ENCODE measurements at regions not wholly inside any gene's neighbourhood (a gene's known extent, or its start where the extent isn't known, plus 50 kb on each side); places are given as distances from the start of the nearest gene placed in this dataset.

DNA sequence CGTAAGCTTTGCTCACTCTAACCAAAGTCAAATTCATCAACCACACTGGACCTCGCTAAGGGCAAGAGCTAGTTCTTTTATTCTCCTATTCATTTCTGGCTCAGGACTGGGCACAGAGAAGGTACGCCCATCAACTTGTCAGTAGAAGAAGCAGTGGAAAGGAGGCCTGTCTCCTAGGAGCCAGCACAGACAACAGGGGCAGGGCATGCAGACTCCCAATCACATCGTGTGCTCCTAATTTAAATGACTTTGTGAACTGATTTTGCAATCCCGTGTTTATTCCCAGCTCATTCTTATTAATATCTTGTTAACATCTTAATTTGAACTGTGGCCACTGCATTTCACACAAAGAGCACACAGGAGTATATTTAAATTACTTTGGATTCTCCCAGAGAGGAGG, 161.1 kb upstream of the BCL6 start:
- DNase-seq = no peak

DNA sequence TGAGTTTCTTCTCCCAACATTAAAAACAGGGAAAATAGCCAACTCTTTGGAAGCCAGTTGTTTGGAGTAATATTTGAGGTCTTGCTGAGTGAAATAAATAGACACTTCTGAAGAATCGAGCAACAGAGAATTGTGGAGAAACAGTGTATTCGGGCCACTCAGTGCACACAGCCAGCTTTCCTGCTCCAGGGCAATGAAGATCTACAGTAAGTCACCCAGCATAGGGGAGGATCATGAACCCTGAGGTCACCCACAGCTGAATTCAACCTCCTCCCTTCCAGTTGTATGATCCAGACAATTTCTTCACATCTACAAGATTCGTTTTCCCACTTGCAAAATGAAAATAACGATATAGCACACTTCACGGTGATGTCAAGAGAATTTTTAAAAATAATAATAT, 161.7 kb upstream of the BCL6 start:
- DNase-seq = no peak

DNA sequence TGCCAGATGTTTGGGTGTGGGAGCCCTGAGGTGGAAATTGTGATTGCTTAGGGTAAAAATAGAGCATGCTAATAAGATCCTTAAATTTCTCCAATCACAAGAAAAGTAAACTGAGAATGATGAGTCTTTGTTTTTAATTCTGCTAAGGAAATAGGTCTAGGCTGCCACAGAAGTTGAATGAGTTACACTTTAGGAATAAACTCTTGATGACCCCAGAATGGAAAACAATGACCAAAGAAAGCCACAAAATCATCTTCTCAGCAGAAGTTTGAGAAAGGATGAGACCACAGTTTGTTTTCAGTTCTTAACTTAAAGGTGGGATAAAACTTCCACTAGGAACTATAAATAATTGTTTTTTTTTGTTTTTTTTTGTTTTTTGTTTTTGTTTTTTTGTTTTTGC, 164.6 kb upstream of the BCL6 start:
- DNase-seq = no peak

DNA sequence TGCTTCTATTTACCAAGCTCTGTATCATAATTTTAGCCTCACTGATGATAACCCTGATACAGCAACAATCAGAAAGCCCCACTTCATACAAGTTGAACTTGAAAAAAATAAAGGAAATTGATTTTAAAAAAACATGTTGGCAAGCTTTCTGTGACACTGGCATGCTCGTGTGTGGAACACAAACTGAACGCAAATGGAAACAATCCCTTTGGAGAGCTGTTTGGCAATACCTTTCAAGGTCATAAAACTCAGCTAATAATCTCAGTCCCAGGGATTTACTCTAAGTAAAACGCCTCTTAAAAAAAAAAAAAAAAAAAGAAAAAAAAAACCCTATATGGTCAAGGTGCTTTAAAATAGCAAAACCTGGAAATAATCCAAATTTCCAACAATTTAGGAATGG, 166.7 kb upstream of the BCL6 start:
- no peak for DNase-seq

DNA sequence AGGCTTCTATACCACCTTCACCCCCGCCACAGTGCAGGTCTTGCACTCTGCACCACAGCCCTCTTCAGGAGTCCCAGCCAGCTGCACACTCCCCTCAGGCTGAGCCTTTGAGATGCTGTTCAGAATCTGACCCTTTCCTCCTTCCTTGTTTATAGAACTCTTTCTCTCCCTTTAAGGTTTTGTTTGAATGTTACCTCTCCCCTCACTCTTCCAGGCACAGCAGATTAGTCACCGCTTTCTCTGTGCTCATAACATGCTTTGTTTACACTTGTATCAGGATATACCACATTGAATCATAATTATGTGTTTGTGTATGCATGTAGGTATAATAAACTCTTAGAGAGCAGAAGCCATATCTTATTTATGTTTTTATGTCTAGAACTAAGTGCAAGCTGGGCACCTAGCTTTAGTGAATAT, 168.4 kb upstream of the BCL6 start:
- DNase-seq = no peak

DNA sequence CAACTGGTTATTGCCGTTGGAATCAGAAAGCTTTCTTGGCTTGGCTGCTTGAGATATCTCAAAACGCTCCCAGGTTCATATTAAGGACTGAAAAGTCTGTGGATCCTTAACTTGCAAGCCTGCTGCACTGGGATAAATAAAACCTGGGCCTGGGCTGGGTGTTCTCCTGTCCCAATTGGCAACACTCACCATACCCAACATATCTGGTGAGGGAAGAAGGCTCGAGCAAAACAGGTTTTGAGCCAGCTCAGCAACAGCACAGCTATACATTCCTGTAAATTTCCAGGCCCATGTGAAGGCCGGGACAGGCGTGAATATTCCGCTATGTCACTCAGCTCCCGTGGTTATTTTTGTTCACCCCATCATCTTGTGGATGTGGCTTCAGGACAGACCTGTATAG, 169.0 kb upstream of the BCL6 start:
- no peak for DNase-seq

DNA sequence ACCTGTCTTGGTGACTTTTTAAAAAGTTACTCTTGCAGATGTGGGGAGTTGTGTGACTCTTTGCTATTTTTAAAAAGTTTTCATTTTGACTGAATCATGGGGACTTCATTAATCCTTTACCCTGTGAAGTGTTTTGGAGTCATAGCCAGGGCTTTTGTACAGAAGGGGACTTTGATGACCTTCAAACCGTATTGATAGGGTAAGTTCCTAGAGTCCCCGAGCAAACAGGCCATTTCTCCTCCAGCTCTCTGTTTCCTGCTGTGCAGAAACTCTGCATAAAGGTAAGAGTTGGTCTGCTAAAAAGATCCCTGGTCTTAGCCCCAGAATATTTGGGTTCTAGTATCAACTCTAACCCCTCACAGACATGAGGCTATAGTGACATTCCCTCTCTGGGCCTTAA, 170.8 kb upstream of the BCL6 start:
- DNase-seq = no peak

DNA sequence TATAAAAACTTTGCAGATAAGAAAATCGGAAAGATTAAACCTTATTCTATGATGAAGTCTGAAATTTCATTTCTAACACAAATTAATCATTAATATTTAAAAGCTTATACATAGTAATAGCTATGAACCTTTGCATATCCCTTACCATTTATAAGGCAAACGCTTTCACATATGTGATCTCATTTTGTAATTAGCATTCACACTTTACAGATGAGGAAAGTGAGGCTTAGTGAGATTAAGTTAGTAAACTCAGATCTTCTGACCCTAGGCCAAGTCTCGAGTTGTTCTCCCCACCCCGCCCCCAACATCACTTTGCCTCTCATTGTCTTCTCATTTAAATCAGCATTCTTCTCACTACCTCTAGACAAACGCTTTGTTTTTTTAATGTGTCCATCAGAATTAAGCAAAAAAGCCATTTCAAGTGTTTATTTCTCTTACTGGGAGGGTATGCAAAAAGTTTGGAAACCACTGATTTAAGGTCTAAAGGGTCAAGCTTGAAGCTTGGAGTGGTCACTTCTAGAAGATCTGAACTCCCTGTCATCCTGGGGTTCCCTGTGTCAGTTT, 172.9 kb upstream of the BCL6 start:
- DNase-seq = no peak

DNA sequence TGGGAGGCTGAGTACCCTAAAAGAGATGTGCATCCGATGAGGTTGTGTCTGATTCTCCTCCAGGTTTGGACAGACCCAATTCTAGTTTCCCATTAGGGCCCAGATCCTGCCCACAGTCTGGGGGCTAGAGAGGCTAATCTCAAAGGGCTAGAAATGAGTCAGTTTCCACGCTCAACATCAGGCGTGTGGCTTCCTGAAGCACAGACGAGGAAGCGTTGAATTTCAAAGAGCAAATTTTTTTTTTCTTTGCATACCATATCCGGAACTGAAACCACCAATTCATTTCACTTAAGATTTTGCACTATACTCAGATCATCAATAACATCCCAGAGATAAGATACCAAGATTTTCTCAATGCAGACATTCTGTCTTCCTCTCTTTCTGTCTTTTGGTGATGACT, 173.8 kb upstream of the BCL6 start:
- no peak for DNase-seq

DNA sequence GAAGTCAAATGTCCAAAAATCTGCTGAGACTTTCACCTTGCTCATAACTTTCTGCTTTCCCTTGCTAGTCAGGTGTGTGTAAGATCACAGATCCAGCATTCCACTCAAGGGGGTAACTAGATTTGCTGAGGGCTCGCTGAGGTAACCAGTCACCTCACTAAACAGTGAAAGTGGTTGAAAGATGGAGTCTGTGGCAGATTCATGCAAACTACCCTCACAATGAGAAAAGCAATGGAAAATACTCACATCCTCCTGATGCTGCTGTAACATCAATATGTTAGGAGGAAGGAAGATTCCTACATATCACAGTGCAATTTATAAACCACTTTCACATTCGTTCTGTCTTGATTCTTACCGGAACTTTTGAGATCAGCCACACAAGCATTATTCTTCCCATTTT, 174.3 kb upstream of the BCL6 start:
- DNase-seq = no peak

DNA sequence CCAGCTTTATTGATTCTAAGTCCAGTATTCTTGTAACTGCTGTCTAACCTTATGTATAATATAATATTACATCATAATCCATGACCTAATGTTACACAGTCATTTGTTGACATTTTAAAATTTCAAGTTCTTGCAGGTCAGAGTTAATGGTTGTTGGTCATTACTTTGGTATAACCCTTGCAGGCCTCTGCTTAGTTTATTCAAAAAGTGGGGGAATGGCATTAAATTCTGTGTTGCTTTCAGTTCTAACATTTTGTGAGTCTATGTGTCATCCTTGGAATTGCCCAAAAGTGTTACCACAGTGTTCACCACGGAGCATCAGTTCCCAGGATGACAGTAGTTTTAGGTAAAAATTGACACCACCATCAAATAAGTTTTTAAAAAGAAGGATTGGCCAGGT, 174.8 kb upstream of the BCL6 start:
- no peak for DNase-seq

DNA sequence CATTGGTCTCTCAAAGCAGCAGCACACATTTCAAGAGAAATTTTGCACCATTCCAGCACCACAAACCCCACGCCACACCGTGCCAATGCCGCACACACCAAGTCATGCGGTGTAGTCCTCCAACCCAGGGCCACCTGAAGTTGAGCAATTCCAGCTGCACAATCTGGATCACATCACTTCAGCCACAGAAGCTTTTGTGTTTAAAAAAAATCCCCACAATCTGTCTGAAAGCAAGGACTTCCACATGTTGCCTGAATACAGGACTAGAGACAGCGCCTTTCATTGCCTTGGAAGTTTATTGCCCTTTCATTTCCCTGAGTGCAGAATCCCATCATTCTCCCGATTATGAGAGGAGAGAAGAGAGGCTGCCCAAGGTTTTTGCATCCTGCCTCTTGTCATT, 175.6 kb upstream of the BCL6 start:
- no peak for DNase-seq

DNA sequence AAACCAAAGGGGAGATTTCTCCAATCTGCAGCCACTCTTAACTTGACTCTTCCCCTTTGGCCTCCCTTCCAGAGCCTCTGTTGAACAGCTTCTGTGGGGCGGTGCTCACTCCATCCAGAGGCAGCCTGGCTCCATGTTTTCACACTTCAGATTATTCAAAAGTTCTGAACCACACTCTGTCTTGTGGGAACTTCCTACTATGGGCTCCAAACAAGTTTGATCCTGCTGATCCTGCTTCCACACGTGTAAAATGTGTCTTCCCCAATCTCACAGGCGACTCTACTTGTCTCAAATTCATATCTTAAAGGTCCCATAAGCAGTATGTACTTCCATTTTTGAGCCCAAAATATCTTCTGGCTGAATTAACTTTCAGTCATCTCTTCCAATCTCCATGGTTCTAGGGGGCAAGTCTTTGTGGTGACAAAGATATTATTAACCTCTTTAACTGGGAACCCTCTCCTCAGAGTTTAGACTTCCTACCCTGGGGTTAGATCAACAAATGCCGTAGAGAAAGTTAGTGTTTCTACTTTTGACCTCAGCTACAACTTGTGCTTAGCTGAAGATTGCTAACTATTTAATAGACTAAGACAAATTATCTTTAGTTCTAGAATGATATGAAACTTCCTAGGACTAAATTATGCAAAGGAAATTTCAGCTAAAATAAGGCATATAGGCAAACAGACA, 176.3 kb upstream of the BCL6 start:
- no peak for DNase-seq

DNA sequence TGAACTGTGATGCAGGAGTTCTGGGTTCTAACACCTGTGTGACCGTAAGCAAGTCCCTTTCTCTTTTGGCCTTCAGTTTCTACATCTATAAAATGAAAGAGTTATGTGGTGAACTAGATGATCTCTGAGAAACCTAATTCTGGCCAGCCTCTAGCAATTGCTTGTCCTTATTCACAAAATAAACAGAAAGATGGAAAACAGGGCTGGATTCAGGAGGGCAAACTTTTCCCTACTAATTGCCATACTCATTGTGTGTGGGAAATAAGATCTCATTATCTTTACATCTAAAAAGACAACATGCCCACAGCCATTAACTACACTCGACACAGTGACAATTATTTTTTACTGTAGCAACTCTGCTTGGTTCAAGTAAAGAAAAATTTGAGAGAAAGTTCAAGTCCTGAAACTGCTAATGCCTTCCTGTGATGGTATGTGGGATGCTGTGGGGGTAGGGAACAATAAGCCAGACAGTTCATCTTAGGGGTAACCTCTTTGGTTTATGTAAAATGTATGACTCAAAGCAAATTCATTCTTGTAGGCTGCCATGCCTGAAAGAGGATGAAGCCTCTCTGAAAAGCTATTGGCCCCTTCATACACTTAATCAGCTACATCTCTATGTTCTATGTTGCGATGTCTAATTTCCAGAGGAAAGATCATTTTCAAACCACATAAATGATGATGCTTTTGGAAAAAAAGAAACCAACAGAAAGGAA, 177.6 kb upstream of the BCL6 start:
- no peak for DNase-seq

DNA sequence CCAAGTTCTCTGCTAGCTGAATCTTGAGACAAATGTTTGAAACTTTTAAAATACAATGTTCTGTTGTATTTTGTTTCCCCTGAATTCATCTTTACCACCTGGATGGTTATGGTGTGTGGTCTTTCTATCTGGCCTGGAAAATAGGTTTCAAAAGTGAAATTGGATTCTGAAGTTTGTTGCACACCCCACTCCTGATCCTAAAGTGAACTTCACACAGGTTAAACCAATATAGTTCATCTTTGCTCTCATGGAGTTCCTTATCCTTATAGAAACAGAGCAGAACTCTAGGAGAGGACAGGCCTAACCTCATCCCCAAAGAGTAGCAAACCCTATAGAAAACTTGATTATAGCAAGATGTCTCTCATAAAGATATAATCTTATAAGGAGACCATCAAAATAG, 179.4 kb upstream of the BCL6 start:
- DNase-seq = no peak

DNA sequence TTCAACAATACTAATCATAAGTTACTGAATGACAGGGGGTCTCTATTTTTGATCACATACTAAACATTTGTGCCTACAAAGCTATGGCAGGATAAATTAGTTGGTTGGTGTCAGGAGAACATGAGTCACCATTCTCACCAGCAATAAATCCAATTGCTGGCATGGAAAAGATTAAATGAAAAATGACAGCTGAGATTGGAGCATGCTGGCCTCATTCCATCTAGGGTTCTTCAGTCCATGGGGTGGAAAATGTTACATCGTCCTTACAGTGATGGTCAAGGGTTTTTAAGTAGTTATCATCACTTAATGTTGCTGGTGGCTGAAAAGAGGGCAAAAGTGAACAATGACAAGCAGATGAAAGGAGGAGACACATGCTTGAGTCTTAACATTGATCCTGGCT, 180.1 kb upstream of the BCL6 start:
- DNase-seq = no peak

DNA sequence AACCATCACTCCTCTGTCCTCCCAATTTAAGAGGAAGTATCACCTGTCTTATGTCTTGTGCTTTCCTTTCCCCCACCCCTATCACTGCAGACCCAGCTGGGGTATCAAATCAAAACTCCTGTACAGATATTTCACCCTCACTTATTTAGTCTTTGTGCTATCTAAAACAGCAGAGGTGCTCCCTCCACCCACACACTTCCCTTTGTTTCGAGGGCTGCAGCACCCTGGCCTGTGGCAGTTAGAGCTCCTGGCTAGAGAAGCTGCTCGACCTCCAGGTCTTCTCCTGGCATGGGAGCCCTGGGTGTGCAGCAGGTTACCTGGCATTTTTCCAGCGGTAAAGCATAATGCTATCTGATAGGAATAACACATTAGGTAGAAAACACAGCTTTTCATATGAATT, 181.4 kb upstream of the BCL6 start:
- DNase-seq = no peak

DNA sequence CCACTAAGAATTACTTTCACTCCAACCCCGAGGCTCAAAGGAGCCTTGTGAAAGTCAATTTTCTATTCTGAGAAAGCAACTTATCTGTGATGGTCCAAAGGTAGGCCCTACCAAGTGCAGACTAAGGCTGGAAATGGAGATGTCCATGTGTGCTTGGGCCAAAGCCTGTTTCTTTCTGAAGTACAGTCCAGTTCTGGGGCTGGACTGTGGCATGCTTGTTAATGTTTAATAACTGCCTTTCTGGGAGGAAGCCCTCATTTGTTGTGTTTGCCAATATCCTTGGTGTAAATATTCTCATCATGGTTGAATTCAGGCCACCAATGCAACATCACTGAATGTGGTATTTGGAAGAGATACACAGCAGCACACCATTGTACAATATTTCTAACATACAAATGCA, 182.3 kb upstream of the BCL6 start:
- no peak for DNase-seq

DNA sequence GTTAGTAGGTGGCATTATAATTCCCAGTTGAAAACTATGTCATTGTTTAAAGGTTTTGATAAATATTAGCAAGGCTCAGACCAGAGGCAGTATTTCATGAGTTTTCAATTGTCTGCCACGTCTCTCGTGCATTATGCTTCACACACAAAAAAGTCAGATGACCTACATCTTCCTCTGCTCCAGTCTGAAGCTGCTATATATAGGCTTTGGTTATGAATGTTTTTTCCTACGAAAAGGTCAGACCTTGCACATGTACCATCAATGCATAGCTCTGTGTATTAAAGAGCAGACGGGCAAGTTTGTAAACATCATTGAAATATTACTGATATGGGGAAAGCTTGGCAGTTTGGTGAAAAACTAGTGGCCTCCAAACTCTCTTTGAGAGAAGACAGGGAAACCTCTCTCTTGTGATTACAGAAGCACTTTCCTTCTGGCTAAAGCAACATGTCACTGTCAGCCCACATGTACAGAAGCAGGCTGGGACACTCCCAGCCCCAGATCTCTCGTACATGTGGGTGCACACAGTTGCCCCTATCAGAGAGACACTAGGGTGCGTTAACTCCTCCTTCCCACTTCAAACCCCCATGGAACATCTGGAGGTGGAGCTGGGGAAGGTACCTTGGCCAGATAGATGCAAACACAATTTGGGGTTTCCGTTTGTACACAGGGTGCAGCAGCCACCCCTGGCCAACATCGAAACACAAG, 184.0 kb upstream of the BCL6 start:
- no peak for DNase-seq

DNA sequence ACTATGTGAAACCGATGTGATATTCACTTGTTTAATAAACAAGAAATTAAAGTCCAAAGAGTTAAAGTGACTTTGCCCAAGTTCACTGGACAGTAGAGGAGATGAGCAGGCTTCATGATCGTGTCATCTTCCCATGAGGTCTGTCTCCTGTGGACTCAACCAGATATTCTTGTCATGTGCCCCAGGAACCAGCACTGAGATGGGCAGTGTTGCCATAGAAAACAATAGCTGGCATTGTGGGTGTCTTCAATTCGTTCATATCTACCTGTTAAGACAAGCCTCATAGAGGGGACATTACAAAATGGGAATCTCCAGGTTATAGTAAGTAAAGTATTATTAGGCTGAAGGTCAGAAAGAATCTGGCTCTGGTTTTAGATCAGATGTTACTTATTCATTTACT, 184.8 kb upstream of the BCL6 start:
- DNase-seq = no peak

DNA sequence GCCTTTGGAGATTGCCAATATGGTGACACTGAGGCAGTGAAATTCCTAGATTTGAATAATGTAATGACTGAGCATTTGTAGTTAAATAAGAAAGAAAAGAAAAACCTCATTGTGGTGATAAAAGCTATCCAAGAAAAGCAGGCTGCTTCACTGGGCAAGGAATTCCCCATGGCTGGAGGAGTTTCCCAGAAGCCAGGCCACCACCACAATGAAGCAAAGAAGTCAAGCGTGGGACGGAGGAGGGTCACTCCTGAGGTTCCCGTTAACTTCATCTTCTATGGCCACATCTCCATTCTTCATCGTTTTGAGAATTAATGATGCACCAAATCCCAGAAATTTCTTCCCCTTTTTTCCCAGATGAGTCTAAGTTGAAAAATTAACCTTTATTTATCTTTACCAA, 185.8 kb upstream of the BCL6 start:
- no peak for DNase-seq

DNA sequence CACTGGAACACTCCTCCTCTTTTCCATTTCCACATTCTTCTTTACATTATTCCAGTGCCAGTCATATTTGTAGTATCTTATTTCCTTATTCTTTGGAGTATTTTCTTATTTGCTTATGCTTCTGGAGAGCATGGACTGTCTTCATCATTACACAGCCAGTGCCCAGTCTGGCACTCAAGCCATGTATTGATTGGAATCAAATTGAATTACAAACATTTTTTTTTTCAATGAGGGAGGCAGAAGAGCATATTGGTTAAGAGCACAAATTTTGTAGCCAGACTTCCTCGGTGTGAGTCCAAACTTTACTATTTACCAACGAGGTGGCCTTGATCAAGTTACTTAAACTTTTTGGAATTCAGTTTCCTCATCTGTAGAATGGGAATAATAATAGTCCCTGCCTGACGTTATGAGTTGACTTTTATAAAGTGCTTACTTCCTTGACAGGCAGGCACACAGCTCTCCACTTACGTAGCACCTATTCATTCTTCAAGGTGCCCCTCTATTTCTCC, 186.6 kb upstream of the BCL6 start:
- no peak for DNase-seq

DNA sequence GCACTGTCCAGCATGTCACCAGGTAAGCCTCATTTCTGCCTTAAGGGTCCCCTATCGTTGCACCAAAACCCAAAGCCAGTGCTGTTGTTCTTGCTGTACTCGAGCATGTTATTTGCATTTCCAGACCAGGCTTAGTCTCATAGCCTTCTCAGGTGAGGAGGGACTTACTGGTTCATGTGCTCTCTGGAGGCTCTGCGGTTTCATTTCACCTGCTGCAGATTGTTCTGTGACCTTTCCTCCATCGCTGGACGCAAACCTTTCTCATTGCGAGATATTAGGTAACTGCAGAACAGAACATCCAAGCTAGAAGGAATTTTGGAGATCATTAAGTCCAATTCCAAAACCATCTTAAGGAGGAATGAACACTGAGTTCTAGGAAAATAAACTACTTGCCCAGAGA, 187.3 kb upstream of the BCL6 start:
- DNase-seq = no peak

DNA sequence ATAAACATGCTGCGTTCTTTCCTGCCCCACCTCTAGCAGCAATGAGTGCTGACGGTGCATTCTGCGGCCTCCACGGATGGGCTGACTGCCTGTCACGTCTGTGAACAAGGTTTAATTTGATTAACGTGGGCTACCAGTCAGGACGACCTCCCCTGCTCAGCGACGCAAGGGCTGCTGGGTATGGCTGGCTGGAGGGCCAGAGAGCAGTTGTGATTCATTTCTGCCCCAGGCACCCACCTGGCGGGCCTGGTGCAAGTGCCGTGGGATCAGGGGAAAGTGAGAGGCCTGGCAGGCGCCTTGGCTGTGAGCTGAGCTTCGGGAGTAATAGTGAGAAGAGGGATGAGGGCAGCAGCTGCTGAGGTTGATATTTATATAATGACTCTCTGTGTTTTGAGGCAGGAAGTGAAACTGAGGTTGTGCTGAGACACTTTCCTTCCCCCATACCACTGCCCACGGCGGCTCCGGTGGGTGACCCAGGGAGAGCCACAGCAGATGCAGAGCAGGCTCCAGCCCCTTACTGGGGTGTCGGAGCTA, 190.4 kb upstream of the BCL6 start:
- DNase-seq = no peak
